ENCODE measurements at regions not wholly inside any gene's neighbourhood (a gene's known extent, or its start where the extent isn't known, plus 50 kb on each side); places are given as distances from the start of the nearest gene placed in this dataset.

- TF ChIP-seq CTCF (IDR thresholded peaks at IDR 0.05; ENCODE audit: low read depth, low read length) (no peak), EZH2phosphoT487 (IDR thresholded peaks at IDR 0.05; ENCODE audit: low read depth) (no peak)
Measured at GRCh38 chr2:129548880-129549279, 430.6 kb upstream of the RAB6C start.
